H9 (cell line): ENCODE measurements at regions not wholly inside any gene's neighbourhood (a gene's known extent, or its start where the extent isn't known, plus 50 kb on each side); places are given as distances from the start of the nearest gene placed in this dataset.

Experiments used
- DNase-seq: peaks from one replicate; pipeline ENCODE4 v3.0.0-alpha.2; 2017
- H2AFZ ChIP-seq: one replicate; pipeline ENCODE4 v1.6.1; 2013; ENCODE audit warnings: mild to moderate bottlenecking, low read length, control low read depth, moderate library complexity
- H2AK5ac ChIP-seq: 2 replicates; pipeline ENCODE4 v1.6.1; 2013; ENCODE audit warnings: low read length, control low read depth, mixed read lengths; ENCODE audit not compliant: insufficient read length
- H2BK120ac ChIP-seq: one replicate; pipeline ENCODE4 v1.6.1; 2013; ENCODE audit warnings: low read depth, mild to moderate bottlenecking, low read length, control low read depth, inconsistent platforms; ENCODE audit not compliant: poor library complexity, severe bottlenecking
- H2BK12ac ChIP-seq: 2 replicates; pipeline ENCODE4 v1.6.1; 2013; ENCODE audit warnings: low read length, control low read depth, mixed read lengths, low read depth; ENCODE audit not compliant: insufficient read length
- H2BK15ac ChIP-seq: 2 replicates; pipeline ENCODE4 v1.6.1; 2013; ENCODE audit warnings: low read depth, low read length, control low read depth
- H2BK20ac ChIP-seq: one replicate; pipeline ENCODE4 v1.6.1; 2013; ENCODE audit warnings: low read depth, mild to moderate bottlenecking, low read length, control low read depth, inconsistent platforms; ENCODE audit not compliant: poor library complexity, severe bottlenecking
- H2BK5ac ChIP-seq: 2 replicates; pipeline ENCODE4 v1.6.1; 2013; ENCODE audit warnings: low read length, control low read depth, mixed read lengths; ENCODE audit not compliant: insufficient read length
- H3K14ac ChIP-seq: 2 replicates; pipeline ENCODE4 v1.6.1; 2013; ENCODE audit warnings: low read length, control low read depth; ENCODE audit not compliant: insufficient read depth
- H3K18ac ChIP-seq: 2 replicates; pipeline ENCODE4 v1.6.1; 2013; ENCODE audit warnings: low read depth, mild to moderate bottlenecking, mixed read lengths, low read length, control low read depth; ENCODE audit not compliant: insufficient read length
- H3K23ac ChIP-seq: 2 replicates; pipeline ENCODE4 v1.6.1; 2013; ENCODE audit warnings: low read length, control low read depth, mixed read lengths, low read depth; ENCODE audit not compliant: insufficient read length
- H3K23me2 ChIP-seq: 2 replicates; pipeline ENCODE4 v1.6.1; 2013; ENCODE audit warnings: low read depth, mild to moderate bottlenecking, mixed read lengths, low read length, control low read depth; ENCODE audit not compliant: insufficient read length, poor library complexity, severe bottlenecking
- H3K27ac ChIP-seq: 2 replicates; pipeline ENCODE4 v1.5.1; 2013; ENCODE audit warnings: low read length, control low read depth, mixed read lengths, low read depth; ENCODE audit not compliant: insufficient read length
- H3K27me3 ChIP-seq: 2 replicates; pipeline ENCODE4 v1.6.1; 2013; ENCODE audit warnings: low read length, control low read depth, inconsistent platforms; ENCODE audit not compliant: insufficient read depth
- H3K4ac ChIP-seq: 2 replicates; pipeline ENCODE4 v1.6.1; 2013; ENCODE audit warnings: low read depth, mild to moderate bottlenecking, control low read depth, inconsistent platforms, low read length, moderate library complexity
- H3K4me1 ChIP-seq: 2 replicates; pipeline ENCODE4 v1.6.1; 2013; ENCODE audit warnings: low read length, control low read depth, inconsistent platforms; ENCODE audit not compliant: insufficient read depth
- H3K4me2 ChIP-seq: 2 replicates; pipeline ENCODE4 v1.6.1; 2013; ENCODE audit warnings: low read length, control low read depth, mixed read lengths; ENCODE audit not compliant: insufficient read length, insufficient read depth
- H3K56ac ChIP-seq: 2 replicates; pipeline ENCODE4 v1.6.1; 2013; ENCODE audit warnings: low read depth, mild to moderate bottlenecking, mixed read lengths, low read length, control low read depth; ENCODE audit not compliant: insufficient read length
- H3K79me1 ChIP-seq: 2 replicates; pipeline ENCODE4 v1.6.1; 2013; ENCODE audit warnings: low read depth, mild to moderate bottlenecking, moderate library complexity, low read length, control low read depth, inconsistent platforms; ENCODE audit not compliant: insufficient read depth, poor library complexity, severe bottlenecking
- H3K79me2 ChIP-seq: 2 replicates; pipeline ENCODE4 v1.6.1; 2013; ENCODE audit warnings: low read length, control low read depth, inconsistent platforms; ENCODE audit not compliant: insufficient read depth
- H3K9ac ChIP-seq: 2 replicates; pipeline ENCODE4 v1.6.1; 2013; ENCODE audit warnings: low read length, control low read depth, mixed read lengths; ENCODE audit not compliant: insufficient read length; ENCODE audit errors: extremely low read depth
- H3K9me3 ChIP-seq: one replicate; pipeline ENCODE4 v1.6.1; 2013; ENCODE audit warnings: low read depth, low read length, inconsistent platforms; ENCODE audit not compliant: control insufficient read depth
- H3T11ph ChIP-seq: one replicate; pipeline ENCODE4 v1.6.1; 2013; ENCODE audit warnings: mild to moderate bottlenecking, low read length, control low read depth, inconsistent platforms
- H4K20me1 ChIP-seq: one replicate; pipeline ENCODE4 v1.6.1; 2013; ENCODE audit not compliant: control insufficient read depth, insufficient read length, insufficient read depth
- H4K5ac ChIP-seq: 2 replicates; pipeline ENCODE4 v1.6.1; 2013; ENCODE audit warnings: low read depth, mild to moderate bottlenecking, mixed read lengths, low read length, control low read depth; ENCODE audit not compliant: insufficient read length
- H4K8ac ChIP-seq: replicated peaks from 2 replicates; pipeline ENCODE4 v1.6.1; 2013; ENCODE audit warnings: low read length, control low read depth, mixed read lengths, low read depth; ENCODE audit not compliant: insufficient read length
- H4K91ac ChIP-seq: 2 replicates; pipeline ENCODE4 v1.6.1; 2013; ENCODE audit warnings: low read depth, mild to moderate bottlenecking, moderate library complexity, mixed read lengths, low read length, control low read depth; ENCODE audit not compliant: insufficient read length
- H3K27ac Mint-ChIP-seq, 3 experiments: 2 replicates in 2 of 3; 3 replicates in 1 of 3; pipeline ENCODE4 v1.8.0; 2020 to 2021; ENCODE audit warnings: mixed read lengths in 3 of 3, mild to moderate bottlenecking in 1 of 3, moderate library complexity in 1 of 3
- H3K27me3 Mint-ChIP-seq: 2 replicates; pipeline ENCODE4 v1.8.0; 2021; ENCODE audit warnings: low read depth, mild to moderate bottlenecking, moderate library complexity, mixed read lengths
- H3K36me3 Mint-ChIP-seq, 3 experiments: 2 replicates in 2 of 3; 3 replicates in 1 of 3; pipeline ENCODE4 v1.8.0; 2020 to 2021; ENCODE audit warnings: low read depth in 3 of 3, mixed read lengths in 3 of 3; ENCODE audit not compliant: insufficient read depth in 1 of 3
- H3K4me1 Mint-ChIP-seq, 2 experiments: 2 replicates each; pipeline ENCODE4 v1.8.0; 2020; ENCODE audit warnings: mixed read lengths in 2 of 2
- H3K4me3 Mint-ChIP-seq, 2 experiments: 2 replicates in 1 of 2; 3 replicates in 1 of 2; pipeline ENCODE4 v1.8.0; 2020 to 2021; ENCODE audit warnings: mild to moderate bottlenecking in 2 of 2, mixed read lengths in 2 of 2, moderate library complexity in 1 of 2
- H3K9me3 Mint-ChIP-seq, 2 experiments: 2 replicates in 1 of 2; 3 replicates in 1 of 2; pipeline ENCODE4 v1.8.0; 2020; ENCODE audit warnings: mild to moderate bottlenecking in 2 of 2, mixed read lengths in 2 of 2, moderate library complexity in 1 of 2
- WGBS: extraction: QIAGEN DNeasy Blood & Tissue Kit; methylation state at CpG from one replicate; pipeline ENCODE4 v1.1.7; 2013; ENCODE audit warnings: missing lambda C conversion rate, low lambda C conversion rate, mixed read lengths; ENCODE audit not compliant: insufficient read length; ENCODE audit errors: extremely low coverage; 5-methylcytosine and 5-hydroxymethylcytosine counted together
- TF ChIP-seq, protein P1 (sequence below): fragments of 200-600 bp; sonication (generic); conservative IDR thresholded peaks from 3 replicates; pipeline ENCODE4 v1.8.0; 2021; ENCODE audit warnings: antibody characterized with exemption, mild to moderate bottlenecking

GRCh38 chr5:33363537-33363936, 77.2 kb upstream of the TARS1 start:
- Histone ChIP-seq H3K14ac (no peak overlapping the region), H2BK5ac (no peak overlapping the region), H2BK12ac (no peak overlapping the region), H4K20me1 (no peaks in the 10 kb centered on the region), H3K4me2 (no peak overlapping the region), H4K91ac (no peak overlapping the region), H4K8ac (no peak overlapping the region), H2AK5ac (no peak overlapping the region), H3K9ac (no peak overlapping the region), H3K56ac (no peak overlapping the region), H3K23ac (no peak overlapping the region), H3K4me1 (no peaks in the 10 kb centered on the region), H2BK15ac (no peak overlapping the region), H2BK20ac (no peak overlapping the region), H3T11ph (no peak overlapping the region), H3K9me3 (no peaks in the 10 kb centered on the region), H3K18ac (no peak overlapping the region), H2BK120ac (no peak overlapping the region), H3K79me1 (no peaks in the 10 kb centered on the region), H3K27ac (no peak overlapping the region), H3K4ac (no peak overlapping the region), H3K27me3 (no peaks in the 10 kb centered on the region), H3K79me2 (no peaks in the 10 kb centered on the region), H3K23me2 (no peaks in the 10 kb centered on the region), H4K5ac (no peak overlapping the region), H2AFZ (no peak overlapping the region)
- Mint-ChIP-seq H3K27ac (no peak overlapping the region), H3K9me3 (peaks cover 12 to 14% of the 10 kb centered on the region in 2 experiments), H3K27me3 (peaks cover 2% of the 10 kb centered on the region; the same call in 1 of the 2 replicates), H3K36me3 (peaks cover 1 to 15% (median 12%) of the 10 kb centered on the region in 3 experiments; a peak in 4 of 7 replicates), H3K4me1 (peaks cover 9% of the 10 kb centered on the region in 2 experiments), H3K4me3 (no peak overlapping the region)
- no CpG with 5 or more reads among the region's 3 CpGs for WGBS
- TF ChIP-seq, protein P1, sequence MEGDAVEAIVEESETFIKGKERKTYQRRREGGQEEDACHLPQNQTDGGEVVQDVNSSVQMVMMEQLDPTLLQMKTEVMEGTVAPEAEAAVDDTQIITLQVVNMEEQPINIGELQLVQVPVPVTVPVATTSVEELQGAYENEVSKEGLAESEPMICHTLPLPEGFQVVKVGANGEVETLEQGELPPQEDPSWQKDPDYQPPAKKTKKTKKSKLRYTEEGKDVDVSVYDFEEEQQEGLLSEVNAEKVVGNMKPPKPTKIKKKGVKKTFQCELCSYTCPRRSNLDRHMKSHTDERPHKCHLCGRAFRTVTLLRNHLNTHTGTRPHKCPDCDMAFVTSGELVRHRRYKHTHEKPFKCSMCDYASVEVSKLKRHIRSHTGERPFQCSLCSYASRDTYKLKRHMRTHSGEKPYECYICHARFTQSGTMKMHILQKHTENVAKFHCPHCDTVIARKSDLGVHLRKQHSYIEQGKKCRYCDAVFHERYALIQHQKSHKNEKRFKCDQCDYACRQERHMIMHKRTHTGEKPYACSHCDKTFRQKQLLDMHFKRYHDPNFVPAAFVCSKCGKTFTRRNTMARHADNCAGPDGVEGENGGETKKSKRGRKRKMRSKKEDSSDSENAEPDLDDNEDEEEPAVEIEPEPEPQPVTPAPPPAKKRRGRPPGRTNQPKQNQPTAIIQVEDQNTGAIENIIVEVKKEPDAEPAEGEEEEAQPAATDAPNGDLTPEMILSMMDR = no peak
- no peak for DNase-seq
